ENCODE measurements at regions not wholly inside any gene's neighbourhood (a gene's known extent, or its start where the extent isn't known, plus 50 kb on each side); places are given as distances from the start of the nearest gene placed in this dataset.

DNA sequence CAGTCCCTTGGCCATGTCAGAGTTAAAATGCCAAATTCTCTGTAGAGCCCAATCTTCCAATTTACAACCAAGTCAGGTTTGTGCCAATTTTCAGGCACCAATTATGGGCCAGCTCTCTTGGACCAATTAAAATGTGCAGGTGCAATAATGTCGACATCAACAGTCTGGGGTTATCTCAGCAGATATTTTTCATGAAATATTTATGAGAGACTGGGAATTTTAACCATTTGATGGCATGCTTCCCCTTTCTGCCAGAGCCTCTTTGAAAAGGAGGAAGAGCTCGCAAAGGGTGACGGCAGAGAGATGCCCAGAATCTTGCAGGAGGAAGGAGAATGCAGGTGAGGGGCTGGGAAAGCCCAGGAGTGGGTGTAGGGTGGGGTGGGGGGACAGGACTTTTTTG is 100.8 kb upstream of the SYT13 start:
- 67 to 73% methylated on average over 3 of the region's 3 CpGs for WGBS, 2 donors
- no peak for TF ChIP-seq POLR2A (IDR thresholded peaks at IDR 0.05)
- TF ChIP-seq, protein P1, sequence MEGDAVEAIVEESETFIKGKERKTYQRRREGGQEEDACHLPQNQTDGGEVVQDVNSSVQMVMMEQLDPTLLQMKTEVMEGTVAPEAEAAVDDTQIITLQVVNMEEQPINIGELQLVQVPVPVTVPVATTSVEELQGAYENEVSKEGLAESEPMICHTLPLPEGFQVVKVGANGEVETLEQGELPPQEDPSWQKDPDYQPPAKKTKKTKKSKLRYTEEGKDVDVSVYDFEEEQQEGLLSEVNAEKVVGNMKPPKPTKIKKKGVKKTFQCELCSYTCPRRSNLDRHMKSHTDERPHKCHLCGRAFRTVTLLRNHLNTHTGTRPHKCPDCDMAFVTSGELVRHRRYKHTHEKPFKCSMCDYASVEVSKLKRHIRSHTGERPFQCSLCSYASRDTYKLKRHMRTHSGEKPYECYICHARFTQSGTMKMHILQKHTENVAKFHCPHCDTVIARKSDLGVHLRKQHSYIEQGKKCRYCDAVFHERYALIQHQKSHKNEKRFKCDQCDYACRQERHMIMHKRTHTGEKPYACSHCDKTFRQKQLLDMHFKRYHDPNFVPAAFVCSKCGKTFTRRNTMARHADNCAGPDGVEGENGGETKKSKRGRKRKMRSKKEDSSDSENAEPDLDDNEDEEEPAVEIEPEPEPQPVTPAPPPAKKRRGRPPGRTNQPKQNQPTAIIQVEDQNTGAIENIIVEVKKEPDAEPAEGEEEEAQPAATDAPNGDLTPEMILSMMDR (IDR thresholded peaks at IDR 0.05): no peak
- Histone ChIP-seq H3K4me3 (no peak overlapping the region), H3K9me3 (no peaks in the 10 kb centered on the region), H3K36me3 (ENCODE audit: low read depth, missing control alignments) (no peaks in the 10 kb centered on the region), H3K27me3 (no peaks in the 10 kb centered on the region), H3K4me1 (no peaks in the 10 kb centered on the region), H3K27ac (no peak overlapping the region)
- no peak for DNase-seq
- intact Hi-C loops (cut with DNase I; ENCODE audit: low total_unique reads): no loop called here

DNA sequence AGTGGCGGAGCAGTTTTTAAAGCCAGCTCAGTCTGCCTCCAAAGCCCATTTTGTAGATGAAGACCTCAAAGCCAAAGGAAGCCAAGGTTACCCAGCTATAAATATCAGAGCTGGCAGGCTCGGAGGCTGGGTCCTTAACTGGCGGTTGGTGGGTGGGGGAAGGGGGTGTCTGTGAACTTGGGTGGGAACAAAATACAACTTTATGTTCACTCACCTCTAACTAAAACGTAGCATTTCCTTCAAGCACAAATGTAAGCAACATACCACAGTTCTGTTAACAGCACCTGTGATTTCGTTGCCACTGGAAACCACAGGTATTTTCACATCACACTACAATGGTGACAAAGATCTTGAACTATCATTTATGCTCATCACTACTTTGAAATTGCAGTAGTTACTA is 99.7 kb upstream of the SYT13 start:
- TF ChIP-seq, protein P1 (IDR thresholded peaks at IDR 0.05): no peak
- no peak for TF ChIP-seq POLR2A (IDR thresholded peaks at IDR 0.05)
- Histone ChIP-seq H3K4me1 (no peaks in the 10 kb centered on the region), H3K36me3 (ENCODE audit: low read depth, missing control alignments) (no peaks in the 10 kb centered on the region), H3K27ac (no peak overlapping the region), H3K4me3 (no peak overlapping the region), H3K9me3 (no peaks in the 10 kb centered on the region), H3K27me3 (no peaks in the 10 kb centered on the region)
- WGBS, 2 donors: 79 to 83% methylated on average over 5 of the region's 5 CpGs
- intact Hi-C loops (cut with DNase I; ENCODE audit: low total_unique reads): no loop called here
- no peak for DNase-seq

DNA sequence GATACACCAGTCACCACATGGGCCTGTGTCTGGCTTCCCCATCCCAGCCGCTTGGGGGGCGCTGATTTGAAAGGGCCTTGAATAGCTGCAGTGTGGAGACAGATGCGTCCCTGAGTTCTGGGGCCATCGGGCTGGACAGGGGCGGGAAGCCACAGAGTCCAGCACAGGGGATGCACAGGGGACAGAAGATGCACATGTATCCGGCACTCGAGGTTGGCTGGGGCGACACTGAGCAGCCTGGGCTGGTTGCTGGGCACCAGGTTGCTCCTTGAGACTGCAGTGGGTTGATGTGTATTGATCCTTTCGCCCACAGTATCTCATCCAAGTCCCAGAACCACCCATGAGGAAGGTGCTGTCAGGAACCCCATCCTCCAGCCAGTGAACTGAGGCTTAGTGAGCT is 99.3 kb upstream of the SYT13 start:
- no peaks in the 10 kb centered on the region for H3K4me1 ChIP-seq
- H3K36me3 ChIP-seq (ENCODE audit: low read depth, missing control alignments): no peaks in the 10 kb centered on the region
- no peak for DNase-seq
- H3K4me3 ChIP-seq: no peak overlapping the region
- no peaks in the 10 kb centered on the region for H3K27me3 ChIP-seq
- TF ChIP-seq POLR2A (IDR thresholded peaks at IDR 0.05): no peak
- TF ChIP-seq, protein P1 (IDR thresholded peaks at IDR 0.05): no peak
- intact Hi-C loops (cut with DNase I; ENCODE audit: low total_unique reads): no loop called here
- H3K9me3 ChIP-seq: no peaks in the 10 kb centered on the region
- no peak overlapping the region for H3K27ac ChIP-seq
- WGBS, 2 donors: 91 to 92% methylated on average over 9 of the region's 9 CpGs

DNA sequence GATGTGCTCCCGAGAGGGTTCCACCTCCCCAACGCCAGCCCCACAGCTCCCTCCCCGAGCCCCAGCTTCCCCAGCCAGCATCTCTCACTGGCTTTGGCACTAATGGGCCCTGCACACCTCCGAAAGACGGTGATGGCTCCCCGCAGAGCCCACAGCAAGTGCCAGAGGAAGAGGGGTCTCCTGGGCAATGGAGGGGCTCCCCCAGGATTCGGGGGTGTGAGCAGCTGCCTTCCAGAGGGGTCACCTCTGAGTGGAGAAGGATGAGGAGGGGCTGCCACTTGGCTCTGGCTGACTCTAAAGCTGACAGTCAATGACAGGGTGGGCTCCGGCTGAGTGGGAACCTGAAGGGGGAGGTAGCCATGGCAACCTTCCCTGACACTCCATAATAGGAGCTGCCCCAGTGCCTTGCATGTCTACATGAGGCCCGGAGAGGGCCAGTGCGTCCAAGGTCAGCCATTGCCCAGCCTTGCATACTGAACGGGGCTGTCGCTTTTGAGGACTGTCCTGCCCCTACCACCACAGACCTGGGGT is 98.6 kb upstream of the SYT13 start:
- no peak for DNase-seq
- intact Hi-C loops (cut with DNase I; ENCODE audit: low total_unique reads): no loop called here
- 48 to 61% methylated on average over 2 to 12 of the region's 12 CpGs for WGBS, 2 donors

DNA sequence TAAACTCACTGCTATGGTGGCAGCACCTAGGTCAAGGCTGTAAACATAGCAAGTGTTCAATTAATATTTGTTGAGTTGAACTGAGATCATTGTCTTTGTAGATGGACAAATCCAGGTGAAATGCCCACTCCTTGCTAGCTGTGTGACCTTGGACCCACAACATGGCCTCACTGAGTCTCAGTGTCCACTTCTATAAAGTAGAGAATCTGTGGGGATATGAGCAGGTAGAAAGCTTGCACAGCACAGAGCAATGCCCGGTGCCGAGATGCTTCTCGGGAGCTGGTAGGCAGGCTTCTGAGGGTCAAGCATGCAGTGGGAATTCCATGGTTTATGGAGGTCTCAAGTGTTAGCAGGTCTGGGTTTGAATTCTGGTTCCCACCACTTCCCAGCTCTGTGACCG is 97.9 kb upstream of the SYT13 start:
- TF ChIP-seq POLR2A (IDR thresholded peaks at IDR 0.05): no peak
- TF ChIP-seq, protein P1 (IDR thresholded peaks at IDR 0.05): no peak
- 94 to 97% methylated on average over 4 of the region's 4 CpGs for WGBS, 2 donors
- H3K4me1 ChIP-seq: no peaks in the 10 kb centered on the region
- no peak for DNase-seq
- H3K27me3 ChIP-seq: no peaks in the 10 kb centered on the region
- H3K9me3 ChIP-seq: no peaks in the 10 kb centered on the region
- H3K4me3 ChIP-seq: no peak overlapping the region
- intact Hi-C loops (cut with DNase I; ENCODE audit: low total_unique reads): no loop called here
- H3K27ac ChIP-seq: no peak overlapping the region
- no peaks in the 10 kb centered on the region for H3K36me3 ChIP-seq (ENCODE audit: low read depth, missing control alignments)

More for the DNA sequence above, 98.6 kb upstream of the SYT13 start:
- Histone ChIP-seq H3K9me3 (no peaks in the 10 kb centered on the region), H3K27me3 (no peaks in the 10 kb centered on the region), H3K4me1 (no peaks in the 10 kb centered on the region), H3K4me3 (no peak overlapping the region), H3K27ac (no peak overlapping the region), H3K36me3 (ENCODE audit: low read depth, missing control alignments) (no peaks in the 10 kb centered on the region)
- TF ChIP-seq, protein P1 (IDR thresholded peaks at IDR 0.05): no peak
- TF ChIP-seq POLR2A (IDR thresholded peaks at IDR 0.05): no peak
